HepG2 (cell line): ENCODE measurements at regions not wholly inside any gene's neighbourhood (a gene's known extent, or its start where the extent isn't known, plus 50 kb on each side); places are given as distances from the start of the nearest gene placed in this dataset.

Source experiments
- ATAC-seq: fragments of 200-7000 bp; cut with Tn5 transposase; 3 replicates; pipeline ENCODE4 v1.9.1; 2020; ENCODE audit warnings: mild to moderate bottlenecking, moderate library complexity
- BruUV-seq: library from RNA; stranded (reverse); fragments of 400-500 nt; replicated peaks from 2 replicates; lab custom pipeline; 2021; lab: Mats Ljungman, UMichigan
- CTCF ChIA-PET: fragments of 300-600 bp; formaldehyde crosslinking; extraction: SDS; loops from one replicate; lab custom pipeline; 2021; ENCODE audit warnings: low total read pairs, inconsistent platforms, low intra/inter-chr PET ratio; lab: Yijun Ruan, JAX
- POLR2A ChIA-PET: fragments of 350-600 bp; sonication (Branson Sonifier 250); formaldehyde crosslinking; loops from one replicate; lab custom pipeline; 2020; ENCODE audit warnings: antibody characterized with exemption, inconsistent platforms; lab: Yijun Ruan, JAX
- DNase-seq: peaks from one replicate; pipeline ENCODE4 v3.0.0-alpha.2; 2015; ENCODE audit warnings: low spot score
- FAIRE-seq: peaks from 3 replicates; lab custom pipeline; 2011; peaks lifted over from hg19 to GRCh38; lab: Jason Lieb, UNC
- H2AFZ ChIP-seq: one replicate; pipeline ENCODE4 v1.6.1; 2011; ENCODE audit warnings: low read length, inconsistent platforms
- H3K27ac ChIP-seq: fragments of 300-600 bp; 3 replicates; pipeline ENCODE4 v1.8.0; 2011; ENCODE audit warnings: mixed run types, mild to moderate bottlenecking, mixed read lengths, low read length, inconsistent platforms; ENCODE audit not compliant: insufficient read depth; ENCODE audit errors: extremely low read length
- H3K27me3 ChIP-seq, 2 experiments: fragments of 200-600 bp in 1 of 2; 2 replicates in 1 of 2; 3 replicates in 1 of 2; pipeline versions ENCODE4 v1.6.0 to v1.8.0; 2011; ENCODE audit warnings: low read length in 2 of 2, mild to moderate bottlenecking in 2 of 2, moderate library complexity in 2 of 2, inconsistent platforms in 1 of 2; ENCODE audit not compliant: insufficient read depth in 2 of 2, control insufficient read depth in 1 of 2
- H3K36me3 ChIP-seq, 2 experiments: fragments of 200-600 bp in 1 of 2; replicated peaks in 1 of 2; 2 replicates in 1 of 2; 3 replicates in 1 of 2; pipeline versions ENCODE4 v1.5.1 to v1.8.0; 2011; ENCODE audit warnings: low read length in 2 of 2, inconsistent platforms in 1 of 2; ENCODE audit not compliant: insufficient read depth in 2 of 2, control insufficient read depth in 1 of 2
- H3K4me1 ChIP-seq: 2 replicates; pipeline ENCODE4 v1.5.1; 2012; ENCODE audit warnings: low read length, inconsistent platforms; ENCODE audit not compliant: insufficient read depth
- H3K4me2 ChIP-seq: 2 replicates; pipeline ENCODE4 v1.6.0; 2011; ENCODE audit warnings: low read depth, low read length, inconsistent platforms
- H3K4me3 ChIP-seq, 3 experiments: fragments of 200-600 bp in 1 of 3; sonication (generic), shearing (Covaris generic) in 1 of 3; replicated peaks in 1 of 3; 2 replicates each; pipeline ENCODE4 v1.5.1; 2011 to 2016; ENCODE audit warnings: low read length in 3 of 3, inconsistent platforms in 2 of 3, low read depth in 2 of 3, mild to moderate bottlenecking in 2 of 3, control low read depth in 1 of 3, mixed read lengths in 1 of 3; ENCODE audit not compliant: insufficient read depth in 1 of 3
- H3K79me2 ChIP-seq: one replicate; pipeline ENCODE4 v1.6.1; 2011; ENCODE audit warnings: low read length, inconsistent platforms; ENCODE audit not compliant: insufficient read depth
- H3K9ac ChIP-seq: 2 replicates; pipeline ENCODE4 v1.6.0; 2011; ENCODE audit warnings: mild to moderate bottlenecking, low read depth, low read length, inconsistent platforms; ENCODE audit not compliant: insufficient read depth
- H3K9me3 ChIP-seq: 2 replicates; pipeline ENCODE4 v1.5.1; 2012; ENCODE audit warnings: mild to moderate bottlenecking, low read length
- H4K20me1 ChIP-seq: 2 replicates; pipeline ENCODE4 v1.6.0; 2011; ENCODE audit warnings: inconsistent platforms, mild to moderate bottlenecking, low read length, moderate library complexity; ENCODE audit not compliant: insufficient read depth
- GMEB1 ChIP-seq: sonication (generic); formaldehyde crosslinking; IDR thresholded peaks from 2 replicates; pipeline ENCODE4 v1.5.1; 2020; ENCODE audit warnings: missing genetic modification reagents, mild to moderate bottlenecking, borderline replicate concordance
- KLF11 ChIP-seq: IDR thresholded peaks from 2 replicates; pipeline ENCODE4 v1.6.1; 2016; ENCODE audit warnings: missing compliant biosample characterization
- NR1H2 ChIP-seq: sonication (generic); formaldehyde crosslinking; IDR thresholded peaks from 2 replicates; pipeline ENCODE4 v1.8.1; 2022; ENCODE audit warnings: low read depth, missing genetic modification reagents, borderline replicate concordance
- RORA ChIP-seq: sonication (generic); formaldehyde crosslinking; IDR thresholded peaks from 2 replicates; pipeline ENCODE4 v1.5.0; 2020; ENCODE audit warnings: mild to moderate bottlenecking, missing genetic modification reagents, moderate library complexity
- TFAP4 ChIP-seq: sonication (generic); IDR thresholded peaks from 2 replicates; pipeline ENCODE4 v1.6.1; 2016; ENCODE audit warnings: low read depth, borderline replicate concordance
- TIGD3 ChIP-seq: sonication (generic); formaldehyde crosslinking; IDR thresholded peaks from 2 replicates; pipeline ENCODE4 v1.5.1; 2020; ENCODE audit warnings: mild to moderate bottlenecking, missing genetic modification reagents, borderline replicate concordance
- ZHX2 ChIP-seq, 2 experiments: sonication (generic) in 1 of 2; formaldehyde crosslinking in 1 of 2; IDR thresholded peaks; 2 replicates each; pipeline versions ENCODE4 v1.6.1 to v1.9.0; 2014 to 2022; ENCODE audit warnings: antibody characterized with exemption in 1 of 2, borderline replicate concordance in 1 of 2, inconsistent platforms in 1 of 2, low read depth in 1 of 2, missing genetic modification reagents in 1 of 2
- ZMYM3 ChIP-seq: sonication (generic); formaldehyde crosslinking; IDR thresholded peaks from 2 replicates; pipeline ENCODE4 v1.5.1; 2020; ENCODE audit warnings: mild to moderate bottlenecking, missing genetic modification reagents
- ZNF17 ChIP-seq: sonication (generic); formaldehyde crosslinking; IDR thresholded peaks from 2 replicates; pipeline ENCODE4 v1.5.0; 2020; ENCODE audit warnings: mild to moderate bottlenecking, missing genetic modification reagents
- ZNF337 ChIP-seq: sonication (generic); formaldehyde crosslinking; IDR thresholded peaks from 2 replicates; pipeline ENCODE4 v1.5.1; 2020; ENCODE audit warnings: missing genetic modification reagents, low read depth, mild to moderate bottlenecking, borderline replicate concordance
- ZNF343 ChIP-seq: sonication (generic); formaldehyde crosslinking; IDR thresholded peaks from 2 replicates; pipeline ENCODE4 v1.4.0; 2020; ENCODE audit warnings: mild to moderate bottlenecking, missing genetic modification reagents
- ZNF652 ChIP-seq: IDR thresholded peaks from 2 replicates; pipeline ENCODE4 v1.6.1; 2016; ENCODE audit warnings: low read depth, borderline replicate concordance
- ZNF782 ChIP-seq: sonication (generic); formaldehyde crosslinking; IDR thresholded peaks from 2 replicates; pipeline ENCODE4 v1.4.0; 2020; ENCODE audit warnings: missing genetic modification reagents, mild to moderate bottlenecking, borderline replicate concordance
- ZSCAN21 ChIP-seq: sonication (generic); formaldehyde crosslinking; IDR thresholded peaks from 2 replicates; pipeline ENCODE4 v1.8.0; 2022; ENCODE audit warnings: mild to moderate bottlenecking, missing genetic modification reagents, moderate library complexity, borderline replicate concordance
- in situ Hi-C: cut with HindIII; loops from 2 replicates; pipeline ENCODE4 v1.10.0; 2017; ENCODE audit warnings: low pct_unique_long_range_greater_than_20kb; ENCODE audit not compliant: extremely low pct_ligation_motif_present
- intact Hi-C: fragments of 100-400 bp; cut with micrococcal nuclease; formaldehyde crosslinking; loops from one replicate; pipeline ENCODE4 v1.10.0; 2022; ENCODE audit not compliant: unreplicated experiment

- no TSS peak for BruUV-seq
- intact Hi-C loops (no loop called here), in situ Hi-C loops (loop anchor here (10.0 kb wide), 1 partner anchor 155 kb away; no protein-coding TSS in a partner anchor)
- H3K9me3 ChIP-seq, result no peaks in the 10 kb centered on the region
- no peak overlapping the region for H3K4me3 ChIP-seq
- H4K20me1 ChIP-seq, result no peaks in the 10 kb centered on the region
- H3K36me3 ChIP-seq, result no peaks in the 10 kb centered on the region
- no peaks in the 10 kb centered on the region for H3K79me2 ChIP-seq
- H2AFZ ChIP-seq, result no peak overlapping the region
- ChIA-PET CTCF (no interaction called here), POLR2A (no interaction called here)
- no peak overlapping the region for H3K4me2 ChIP-seq
- no peak overlapping the region for H3K27ac ChIP-seq
- peaks cover 0 to 6% of the 10 kb centered on the region in 2 experiments; a peak in 1 of 5 replicates for H3K27me3 ChIP-seq
- no peak overlapping the region for H3K9ac ChIP-seq
- no peaks in the 10 kb centered on the region for H3K4me1 ChIP-seq
- ATAC-seq (no peak), DNase-seq (no peak), FAIRE-seq (no peak)
- TF ChIP-seq ZSCAN21, result no peak
- TF ChIP-seq RORA, result no peak
- TF ChIP-seq ZNF652 (CRISPR knock-in tag), result no peak
- TF ChIP-seq TIGD3 (CRISPR knock-in tag), result no peak
- no peak for TF ChIP-seq ZMYM3 (CRISPR knock-in tag)
- TF ChIP-seq NR1H2, result no peak
- no peak for TF ChIP-seq KLF11 (CRISPR knock-in tag)
- TF ChIP-seq ZHX2 (IDR thresholded peaks at IDR 0.05; ENCODE audit: low read depth), result no peak
- TF ChIP-seq ZHX2 (CRISPR knock-in tag; IDR thresholded peaks at IDR 0.05; ENCODE audit: borderline replicate concordance), result no peak
- no peak for TF ChIP-seq TFAP4
- TF ChIP-seq ZNF343 (CRISPR knock-in tag), result no peak
- TF ChIP-seq ZNF782, result no peak
- TF ChIP-seq ZNF337 (CRISPR knock-in tag), result no peak
- TF ChIP-seq GMEB1, result no peak
- no peak for TF ChIP-seq ZNF17 (CRISPR knock-in tag)
Observed at GRCh38 chr11:131219646-131220045, 150.8 kb upstream of the NTM start.
